SK-N-SH treated with all-trans-retinoic acid at 6 μM for 48 hours (cell line): ENCODE measurements at regions not wholly inside any gene's neighbourhood (a gene's known extent, or its start where the extent isn't known, plus 50 kb on each side); places are given as distances from the start of the nearest gene placed in this dataset.

Experiments
- ATAC-seq: fragments of 200-7000 bp; cut with Tn5 transposase; 3 replicates; pipeline ENCODE4 v1.9.1; 2020; ENCODE audit warnings: mild to moderate bottlenecking, moderate library complexity
- ARNTL ChIP-seq: fragments of 450-650 bp; formaldehyde crosslinking; IDR thresholded peaks from 2 replicates; pipeline ENCODE4 v1.5.0; 2020; ENCODE audit warnings: low read depth, mild to moderate bottlenecking, moderate library complexity, borderline replicate concordance
- CREB5 ChIP-seq: fragments of 250-450 bp; sonication (Bioruptor Pico); IDR thresholded peaks from 2 replicates; pipeline ENCODE4 v1.5.1; 2020; ENCODE audit warnings: low read depth, mild to moderate bottlenecking, moderate library complexity
- CSDC2 ChIP-seq: fragments of 250-450 bp; sonication (Bioruptor Pico); IDR thresholded peaks from 2 replicates; pipeline ENCODE4 v1.5.0; 2020; ENCODE audit warnings: mild to moderate bottlenecking, moderate library complexity
- CSRNP3 ChIP-seq: fragments of 250-450 bp; sonication (Bioruptor Pico); IDR thresholded peaks from 2 replicates; pipeline ENCODE4 v1.5.1; 2021; ENCODE audit warnings: mild to moderate bottlenecking, moderate library complexity
- ESRRG ChIP-seq: fragments of 250-450 bp; sonication (Bioruptor Pico); IDR thresholded peaks from 2 replicates; pipeline ENCODE4 v1.6.1; 2021; ENCODE audit warnings: mild to moderate bottlenecking
- GLIS3 ChIP-seq: fragments of 250-450 bp; sonication (Bioruptor Pico); IDR thresholded peaks from 2 replicates; pipeline ENCODE4 v1.5.0; 2020; ENCODE audit warnings: mild to moderate bottlenecking, moderate library complexity
- OSR1 ChIP-seq: fragments of 250-450 bp; sonication (Bioruptor Pico); IDR thresholded peaks from 2 replicates; pipeline ENCODE4 v1.8.0; 2022; ENCODE audit warnings: moderate library complexity, mild to moderate bottlenecking, inconsistent platforms
- PATZ1 ChIP-seq: fragments of 250-450 bp; sonication (Bioruptor Pico); IDR thresholded peaks from 2 replicates; pipeline ENCODE4 v1.8.0; 2020; ENCODE audit warnings: mild to moderate bottlenecking, moderate library complexity, borderline replicate concordance
- POU6F1 ChIP-seq: fragments of 250-450 bp; sonication (Bioruptor Pico); IDR thresholded peaks from 2 replicates; pipeline ENCODE4 v1.8.0; 2021; ENCODE audit warnings: low read depth, mild to moderate bottlenecking, moderate library complexity, borderline replicate concordance
- PPARA ChIP-seq: fragments of 250-450 bp; sonication (Bioruptor Pico); IDR thresholded peaks from 2 replicates; pipeline ENCODE4 v1.5.0; 2020; ENCODE audit warnings: mild to moderate bottlenecking, borderline replicate concordance
- RARB ChIP-seq: fragments of 250-450 bp; sonication (Bioruptor Pico); IDR thresholded peaks from 2 replicates; pipeline ENCODE4 v1.8.0; 2021; ENCODE audit warnings: mild to moderate bottlenecking, moderate library complexity
- SNAI2 ChIP-seq: fragments of 250-450 bp; sonication (Bioruptor Pico); IDR thresholded peaks from 2 replicates; pipeline ENCODE4 v1.5.0; 2020; ENCODE audit warnings: mild to moderate bottlenecking, moderate library complexity
- TCF4 ChIP-seq: fragments of 250-450 bp; sonication (Bioruptor Pico); IDR thresholded peaks from 2 replicates; pipeline ENCODE4 v1.8.0; 2021; ENCODE audit warnings: mild to moderate bottlenecking, moderate library complexity, borderline replicate concordance
- TOX ChIP-seq: fragments of 250-450 bp; sonication (Bioruptor Pico); IDR thresholded peaks from 2 replicates; pipeline ENCODE4 v1.8.0; 2021; ENCODE audit warnings: mild to moderate bottlenecking, moderate library complexity, borderline replicate concordance
- ZC3H10 ChIP-seq: fragments of 250-450 bp; sonication (Bioruptor Pico); IDR thresholded peaks from 2 replicates; pipeline ENCODE4 v1.5.1; 2021; ENCODE audit warnings: mild to moderate bottlenecking, moderate library complexity
- ZFP3 ChIP-seq: fragments of 250-450 bp; sonication (Bioruptor Pico); IDR thresholded peaks from 2 replicates; pipeline ENCODE4 v1.5.0; 2020; ENCODE audit warnings: mild to moderate bottlenecking, moderate library complexity
- ZFP30 ChIP-seq: fragments of 450-650 bp; formaldehyde crosslinking; IDR thresholded peaks from 2 replicates; pipeline ENCODE4 v1.5.0; 2022; ENCODE audit warnings: mild to moderate bottlenecking, moderate library complexity
- ZNF565 ChIP-seq: fragments of 450-650 bp; formaldehyde crosslinking; conservative IDR thresholded peaks from 2 replicates; pipeline ENCODE4 v1.5.0; 2020; ENCODE audit warnings: low read depth, mild to moderate bottlenecking, moderate library complexity
- ZNF70 ChIP-seq: fragments of 450-650 bp; formaldehyde crosslinking; IDR thresholded peaks from 2 replicates; pipeline ENCODE4 v1.5.0; 2020; ENCODE audit warnings: mild to moderate bottlenecking, moderate library complexity
- ZNF8 ChIP-seq: fragments of 450-650 bp; formaldehyde crosslinking; IDR thresholded peaks from 2 replicates; pipeline ENCODE4 v1.5.0; 2020; ENCODE audit warnings: mild to moderate bottlenecking, moderate library complexity

- TF ChIP-seq PATZ1 (CRISPR knock-in tag) (no peak), POU6F1 (CRISPR knock-in tag) (no peak), ZNF70 (no peak), OSR1 (CRISPR knock-in tag) (no peak), GLIS3 (no peak), TOX (CRISPR knock-in tag) (no peak)
Observed at GRCh38 chr9:30661925-30662324, 1722.5 kb upstream of the ACO1 start (continued).

GRCh38 chr9:30670805-30671562 lies 1713.5 kb upstream of the ACO1 start:
- no peak for ATAC-seq
- no peak for TF ChIP-seq ESRRG (CRISPR knock-in tag)
- no peak for TF ChIP-seq TCF4 (CRISPR knock-in tag)
- TF ChIP-seq PATZ1 (CRISPR knock-in tag), result no peak
- no peak for TF ChIP-seq GLIS3
- TF ChIP-seq SNAI2, result no peak

- no peak for ATAC-seq
- TF ChIP-seq RARB (CRISPR knock-in tag) (no peak), ZNF8 (CRISPR knock-in tag) (no peak), PATZ1 (CRISPR knock-in tag) (no peak), POU6F1 (CRISPR knock-in tag) (no peak), ZC3H10 (no peak), CSDC2 (CRISPR knock-in tag) (no peak), ZFP3 (CRISPR knock-in tag) (no peak), ZFP30 (no peak), ZNF565 (CRISPR knock-in tag) (no peak), CSRNP3 (no peak), ESRRG (CRISPR knock-in tag) (no peak), ARNTL (CRISPR knock-in tag) (no peak), GLIS3 (no peak), PPARA (no peak), CREB5 (CRISPR knock-in tag) (no peak), TOX (CRISPR knock-in tag) (no peak)
Observed at GRCh38 chr9:30673132-30673531, 1711.3 kb upstream of the ACO1 start.
